LNCaP clone FGC (cell line): ENCODE measurements at regions not wholly inside any gene's neighbourhood (a gene's known extent, or its start where the extent isn't known, plus 50 kb on each side); places are given as distances from the start of the nearest gene placed in this dataset.

ENCODE experiments used
- DNase-seq: peaks from one replicate; pipeline ENCODE4 v3.0.0-alpha.2; 2011; ENCODE audit warnings: low read depth
- H3K4me3 ChIP-seq: 2 replicates; pipeline ENCODE4 v1.5.1; 2011; ENCODE audit warnings: mild to moderate bottlenecking, low read depth, low read length, control low read depth
- TF ChIP-seq, protein P1 (sequence below): IDR thresholded peaks from 2 replicates; pipeline ENCODE4 v1.5.1; 2012; ENCODE audit warnings: mild to moderate bottlenecking; ENCODE audit not compliant: control insufficient read depth, insufficient read depth; ENCODE audit errors: extremely low read depth

DNA sequence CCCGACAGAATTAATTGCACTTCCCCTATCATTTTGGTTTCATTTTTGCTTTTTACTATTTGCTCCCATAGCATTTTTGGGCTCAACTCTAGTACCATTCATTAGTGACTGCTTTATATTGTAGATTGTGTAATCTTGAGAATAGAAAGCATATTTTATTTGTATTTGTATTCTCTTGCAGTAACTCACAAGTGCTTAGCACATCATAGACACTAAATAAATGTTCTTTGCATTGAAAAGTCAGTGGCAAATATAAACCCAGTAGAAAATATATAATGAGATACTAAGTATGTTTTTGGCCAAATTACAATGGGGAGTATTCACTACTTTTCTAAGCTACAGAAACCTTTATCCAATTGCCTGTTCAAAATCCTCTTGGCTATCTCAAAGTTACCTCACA lies 359.7 kb upstream of the CAMK1G start:
- TF ChIP-seq, protein P1, sequence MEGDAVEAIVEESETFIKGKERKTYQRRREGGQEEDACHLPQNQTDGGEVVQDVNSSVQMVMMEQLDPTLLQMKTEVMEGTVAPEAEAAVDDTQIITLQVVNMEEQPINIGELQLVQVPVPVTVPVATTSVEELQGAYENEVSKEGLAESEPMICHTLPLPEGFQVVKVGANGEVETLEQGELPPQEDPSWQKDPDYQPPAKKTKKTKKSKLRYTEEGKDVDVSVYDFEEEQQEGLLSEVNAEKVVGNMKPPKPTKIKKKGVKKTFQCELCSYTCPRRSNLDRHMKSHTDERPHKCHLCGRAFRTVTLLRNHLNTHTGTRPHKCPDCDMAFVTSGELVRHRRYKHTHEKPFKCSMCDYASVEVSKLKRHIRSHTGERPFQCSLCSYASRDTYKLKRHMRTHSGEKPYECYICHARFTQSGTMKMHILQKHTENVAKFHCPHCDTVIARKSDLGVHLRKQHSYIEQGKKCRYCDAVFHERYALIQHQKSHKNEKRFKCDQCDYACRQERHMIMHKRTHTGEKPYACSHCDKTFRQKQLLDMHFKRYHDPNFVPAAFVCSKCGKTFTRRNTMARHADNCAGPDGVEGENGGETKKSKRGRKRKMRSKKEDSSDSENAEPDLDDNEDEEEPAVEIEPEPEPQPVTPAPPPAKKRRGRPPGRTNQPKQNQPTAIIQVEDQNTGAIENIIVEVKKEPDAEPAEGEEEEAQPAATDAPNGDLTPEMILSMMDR: no peak
- H3K4me3 ChIP-seq: no peak overlapping the region
- no peak for DNase-seq

- TF ChIP-seq, protein P1: no peak
- H3K4me3 ChIP-seq: no peak overlapping the region
- DNase-seq: no peak
These were observed 358.6 kb upstream of the CAMK1G start for GRCh38 chr1:209224886-209225285.

GRCh38 chr1:209227171-209227570 lies 356.3 kb upstream of the CAMK1G start:
- H3K4me3 ChIP-seq: no peak overlapping the region
- no peak for DNase-seq
- TF ChIP-seq, protein P1: no peak

DNA sequence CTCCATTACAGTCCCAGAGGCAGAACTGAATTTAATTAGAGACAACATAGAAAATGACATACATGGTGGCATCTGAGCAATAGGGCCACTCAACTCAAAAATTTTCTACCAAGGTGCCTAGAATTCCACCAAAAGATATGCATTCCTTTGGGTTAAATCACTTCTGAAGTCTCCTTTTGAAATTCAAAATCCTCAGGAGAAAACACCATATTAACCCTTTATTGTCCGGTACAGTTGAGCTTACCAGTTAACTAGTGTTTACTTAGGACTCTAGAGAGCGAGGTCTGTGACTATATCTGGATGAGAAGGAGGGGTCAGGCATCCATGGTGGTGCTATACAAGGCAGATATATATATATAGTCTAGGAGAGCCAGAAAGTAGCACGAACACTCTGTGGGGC lies 355.6 kb upstream of the CAMK1G start:
- TF ChIP-seq, protein P1: no peak
- DNase-seq: no peak
- H3K4me3 ChIP-seq: no peak overlapping the region

GRCh38 chr1:209229494-209230061 lies 353.9 kb upstream of the CAMK1G start:
- DNase-seq: no peak
- H3K4me3 ChIP-seq: no peak overlapping the region

DNA sequence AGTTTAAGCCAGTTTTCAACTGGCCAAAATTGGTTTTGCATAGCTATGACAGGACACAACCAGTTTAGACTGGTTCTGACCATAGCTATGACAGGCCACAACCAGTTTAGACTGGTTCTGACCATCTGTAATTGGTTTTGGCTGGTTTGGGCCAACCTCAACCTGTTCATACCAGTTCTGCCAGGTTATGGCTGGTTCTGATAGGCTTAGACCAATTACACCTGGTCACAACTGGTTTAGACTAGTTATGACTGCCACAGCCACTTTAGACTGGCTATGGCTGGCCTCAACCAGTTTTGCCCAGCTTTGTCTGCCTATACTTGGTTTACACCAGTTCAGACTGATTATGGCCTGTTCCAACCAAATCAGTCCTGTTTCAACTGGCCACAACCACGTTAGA lies 353.2 kb upstream of the CAMK1G start:
- DNase-seq: no peak
- TF ChIP-seq, protein P1: no peak
- no peak overlapping the region for H3K4me3 ChIP-seq

More at GRCh38 chr1:209229494-209230061, 353.9 kb upstream of the CAMK1G start:
- TF ChIP-seq, protein P1: no peak

- no peak overlapping the region for H3K4me3 ChIP-seq
- TF ChIP-seq, protein P1: no peak
- DNase-seq: no peak
These were observed 351.9 kb upstream of the CAMK1G start for GRCh38 chr1:209231476-209232156.
